DND-41 (cell line): ENCODE measurements at regions not wholly inside any gene's neighbourhood (a gene's known extent, or its start where the extent isn't known, plus 50 kb on each side); places are given as distances from the start of the nearest gene placed in this dataset.

Experiments
- ATAC-seq: fragments of 200-7000 bp; cut with Tn5 transposase; 3 replicates; pipeline ENCODE4 v1.9.1; 2021; ENCODE audit warnings: low read depth; ENCODE audit not compliant: insufficient read depth
- DNase-seq: peaks from one replicate; pipeline ENCODE4 v3.0.0-alpha.2; 2020
- H2AFZ ChIP-seq: 2 replicates; pipeline ENCODE4 v1.6.0; 2012; ENCODE audit warnings: low read depth, low read length
- H3K27ac ChIP-seq: 2 replicates; pipeline ENCODE4 v1.5.1; 2012; ENCODE audit warnings: low read length, inconsistent platforms
- H3K27me3 ChIP-seq: fragments of 200-600 bp; sonication (generic); 2 replicates; pipeline ENCODE4 v1.6.0; 2012; ENCODE audit warnings: low read length, mild to moderate bottlenecking, inconsistent platforms; ENCODE audit not compliant: insufficient read depth, poor library complexity
- H3K36me3 ChIP-seq: 2 replicates; pipeline ENCODE4 v1.5.1; 2012; ENCODE audit warnings: low read length, inconsistent platforms; ENCODE audit not compliant: insufficient read depth
- H3K4me1 ChIP-seq: 2 replicates; pipeline ENCODE4 v1.5.1; 2012; ENCODE audit warnings: mild to moderate bottlenecking, low read length; ENCODE audit not compliant: insufficient read depth
- H3K4me2 ChIP-seq: 2 replicates; pipeline ENCODE4 v1.6.0; 2012; ENCODE audit warnings: mild to moderate bottlenecking, moderate library complexity, low read length, inconsistent platforms; ENCODE audit not compliant: insufficient read depth
- H3K4me3 ChIP-seq, 2 experiments: fragments of 200-600 bp in 1 of 2; shearing (Covaris generic) in 1 of 2; 2 replicates each; pipeline ENCODE4 v1.5.1; 2012 to 2016; ENCODE audit warnings: inconsistent platforms in 2 of 2, low read length in 2 of 2, mild to moderate bottlenecking in 2 of 2, low read depth in 1 of 2, moderate library complexity in 1 of 2
- H3K79me2 ChIP-seq: 2 replicates; pipeline ENCODE4 v1.6.0; 2012; ENCODE audit warnings: low read length, inconsistent platforms; ENCODE audit not compliant: insufficient read depth
- H3K9ac ChIP-seq: 2 replicates; pipeline ENCODE4 v1.6.0; 2012; ENCODE audit warnings: low read depth, mild to moderate bottlenecking, inconsistent platforms, low read length, moderate library complexity
- H3K9me3 ChIP-seq: 2 replicates; pipeline ENCODE4 v1.5.1; 2012; ENCODE audit warnings: low read length, moderate library complexity, mild to moderate bottlenecking, inconsistent platforms; ENCODE audit not compliant: insufficient read depth, severe bottlenecking
- H4K20me1 ChIP-seq: 2 replicates; pipeline ENCODE4 v1.6.0; 2012; ENCODE audit warnings: low read length; ENCODE audit not compliant: insufficient read depth
- CTCF ChIP-seq: IDR thresholded peaks from 2 replicates; pipeline ENCODE4 v1.5.1; 2012; ENCODE audit warnings: borderline replicate concordance, low read length, moderate library complexity, mild to moderate bottlenecking; ENCODE audit not compliant: poor library complexity, severe bottlenecking; ENCODE audit errors: extremely low read depth
- EZH2 ChIP-seq: IDR thresholded peaks from 3 replicates; pipeline ENCODE4 v1.6.1; 2012; ENCODE audit warnings: borderline replicate concordance, low read depth, mild to moderate bottlenecking, moderate library complexity, low read length, inconsistent platforms; ENCODE audit not compliant: severe bottlenecking

GRCh38 chr1:82485591-82486369 lies 685.0 kb downstream of the ADGRL2 start:
- H3K79me2 ChIP-seq: no peaks in the 10 kb centered on the region
- DNase-seq (no peak), ATAC-seq (no peak)
- no peaks in the 10 kb centered on the region for H3K9me3 ChIP-seq
- H3K9ac ChIP-seq: no peak overlapping the region
- no peaks in the 10 kb centered on the region for H3K36me3 ChIP-seq
- no peak for TF ChIP-seq CTCF
- TF ChIP-seq EZH2: no peak
- H3K4me2 ChIP-seq: no peak overlapping the region
- no peak overlapping the region for H3K27ac ChIP-seq
- no peaks in the 10 kb centered on the region for H3K4me1 ChIP-seq
- H3K4me3 ChIP-seq: no peak overlapping the region
- no peaks in the 10 kb centered on the region for H4K20me1 ChIP-seq
- no peaks in the 10 kb centered on the region for H3K27me3 ChIP-seq
- no peak overlapping the region for H2AFZ ChIP-seq

GRCh38 chr1:82483146-82483545 lies 682.4 kb downstream of the ADGRL2 start:
- Histone ChIP-seq H3K79me2 (no peaks in the 10 kb centered on the region), H3K9ac (no peak overlapping the region), H3K4me2 (no peak overlapping the region), H3K36me3 (no peaks in the 10 kb centered on the region), H3K27ac (no peak overlapping the region), H2AFZ (no peak overlapping the region), H4K20me1 (no peaks in the 10 kb centered on the region), H3K27me3 (no peaks in the 10 kb centered on the region), H3K4me3 (no peak overlapping the region), H3K4me1 (no peaks in the 10 kb centered on the region), H3K9me3 (no peaks in the 10 kb centered on the region)
- ATAC-seq (no peak), DNase-seq (no peak)
- no peak for TF ChIP-seq CTCF
- TF ChIP-seq EZH2: no peak

GRCh38 chr1:82478916-82479315 lies 678.2 kb downstream of the ADGRL2 start:
- Histone ChIP-seq H3K9ac (no peak overlapping the region), H3K4me2 (no peak overlapping the region), H3K36me3 (no peaks in the 10 kb centered on the region), H3K4me3 (no peak overlapping the region), H3K27ac (no peak overlapping the region), H3K27me3 (no peaks in the 10 kb centered on the region), H4K20me1 (no peaks in the 10 kb centered on the region), H3K4me1 (no peaks in the 10 kb centered on the region), H3K79me2 (no peaks in the 10 kb centered on the region), H2AFZ (no peak overlapping the region), H3K9me3 (no peaks in the 10 kb centered on the region)
- no peak for TF ChIP-seq EZH2
- no peak for TF ChIP-seq CTCF
- DNase-seq (no peak), ATAC-seq (no peak)
